GM12892 (cell line): ENCODE measurements at regions not wholly inside any gene's neighbourhood (a gene's known extent, or its start where the extent isn't known, plus 50 kb on each side); places are given as distances from the start of the nearest gene placed in this dataset.

ENCODE experiments used
- DNase-seq: peaks from one replicate; pipeline ENCODE4 v3.0.0; 2011; ENCODE audit not compliant: insufficient read length
- FAIRE-seq: peaks from 2 replicates; lab custom pipeline; 2011; peaks lifted over from hg19 to GRCh38; lab: Jason Lieb, UNC
- POLR2A ChIP-seq: IDR thresholded peaks from 2 replicates; pipeline ENCODE4 v1.6.1; 2011; ENCODE audit warnings: low read depth, low read length, control low read depth
- POLR2AphosphoS5 ChIP-seq: IDR thresholded peaks from 2 replicates; pipeline ENCODE4 v1.6.1; 2011; ENCODE audit warnings: low read depth, low read length, control low read depth
- TAF1 ChIP-seq: IDR thresholded peaks from 2 replicates; pipeline ENCODE4 v1.6.1; 2011; ENCODE audit warnings: low read depth, mild to moderate bottlenecking, control low read depth, low read length, borderline replicate concordance

GRCh38 chrX:140206657-140207056 lies 241.3 kb upstream of the CXorf66 start:
- no peak for DNase-seq
- TF ChIP-seq TAF1 (no peak), POLR2A (no peak), POLR2AphosphoS5 (no peak)
- no peak for FAIRE-seq

- DNase-seq (no peak), FAIRE-seq (no peak)
- TF ChIP-seq POLR2AphosphoS5 (no peak), POLR2A (no peak), TAF1 (no peak)
Measured at GRCh38 chrX:140190441-140191108, 225.3 kb upstream of the CXorf66 start.

- DNase-seq (no peak), FAIRE-seq (no peak)
- TF ChIP-seq POLR2AphosphoS5 (no peak), TAF1 (no peak), POLR2A (no peak)
Measured at GRCh38 chrX:140180585-140180984, 215.3 kb upstream of the CXorf66 start.

- DNase-seq (no peak), FAIRE-seq (no peak)
- no peak for TF ChIP-seq POLR2A
- TF ChIP-seq POLR2AphosphoS5: no peak
- TF ChIP-seq TAF1: no peak
Measured at GRCh38 chrX:140177821-140178220, 212.5 kb upstream of the CXorf66 start.

GRCh38 chrX:140172401-140172800 lies 207.1 kb upstream of the CXorf66 start:
- FAIRE-seq (no peak), DNase-seq (no peak)
- no peak for TF ChIP-seq POLR2A
- TF ChIP-seq TAF1: no peak
- no peak for TF ChIP-seq POLR2AphosphoS5

GRCh38 chrX:140167551-140167950 lies 202.2 kb upstream of the CXorf66 start:
- no peak for FAIRE-seq
- TF ChIP-seq POLR2AphosphoS5 (no peak), TAF1 (no peak), POLR2A (no peak)
- DNase-seq: no peak

GRCh38 chrX:140165849-140166248 lies 200.5 kb upstream of the CXorf66 start:
- TF ChIP-seq TAF1: no peak
- TF ChIP-seq POLR2A: no peak
- no peak for TF ChIP-seq POLR2AphosphoS5
- FAIRE-seq: no peak

GRCh38 chrX:140164391-140164790 lies 199.1 kb upstream of the CXorf66 start:
- no peak for TF ChIP-seq TAF1
- TF ChIP-seq POLR2A: no peak
- no peak for TF ChIP-seq POLR2AphosphoS5
- DNase-seq (no peak), FAIRE-seq (no peak)

More at GRCh38 chrX:140165849-140166248, 200.5 kb upstream of the CXorf66 start:
- DNase-seq: no peak

GRCh38 chrX:140163371-140164159 lies 198.2 kb upstream of the CXorf66 start:
- FAIRE-seq (no peak), DNase-seq (no peak)
- no peak for TF ChIP-seq POLR2AphosphoS5
- no peak for TF ChIP-seq POLR2A
- no peak for TF ChIP-seq TAF1

GRCh38 chrX:140157611-140158010 lies 192.3 kb upstream of the CXorf66 start:
- TF ChIP-seq POLR2AphosphoS5 (no peak), TAF1 (no peak)
- FAIRE-seq: no peak
- DNase-seq: no peak

- no peak for DNase-seq
- TF ChIP-seq POLR2A (no peak), POLR2AphosphoS5 (no peak), TAF1 (no peak)
- no peak for FAIRE-seq
Measured at GRCh38 chrX:140157143-140157542, 191.8 kb upstream of the CXorf66 start.

GRCh38 chrX:140151316-140151715 lies 186.0 kb upstream of the CXorf66 start:
- no peak for DNase-seq
- TF ChIP-seq TAF1 (no peak), POLR2AphosphoS5 (no peak), POLR2A (no peak)
- no peak for FAIRE-seq
